ENCODE measurements at regions not wholly inside any gene's neighbourhood (a gene's known extent, or its start where the extent isn't known, plus 50 kb on each side); places are given as distances from the start of the nearest gene placed in this dataset.

DNA sequence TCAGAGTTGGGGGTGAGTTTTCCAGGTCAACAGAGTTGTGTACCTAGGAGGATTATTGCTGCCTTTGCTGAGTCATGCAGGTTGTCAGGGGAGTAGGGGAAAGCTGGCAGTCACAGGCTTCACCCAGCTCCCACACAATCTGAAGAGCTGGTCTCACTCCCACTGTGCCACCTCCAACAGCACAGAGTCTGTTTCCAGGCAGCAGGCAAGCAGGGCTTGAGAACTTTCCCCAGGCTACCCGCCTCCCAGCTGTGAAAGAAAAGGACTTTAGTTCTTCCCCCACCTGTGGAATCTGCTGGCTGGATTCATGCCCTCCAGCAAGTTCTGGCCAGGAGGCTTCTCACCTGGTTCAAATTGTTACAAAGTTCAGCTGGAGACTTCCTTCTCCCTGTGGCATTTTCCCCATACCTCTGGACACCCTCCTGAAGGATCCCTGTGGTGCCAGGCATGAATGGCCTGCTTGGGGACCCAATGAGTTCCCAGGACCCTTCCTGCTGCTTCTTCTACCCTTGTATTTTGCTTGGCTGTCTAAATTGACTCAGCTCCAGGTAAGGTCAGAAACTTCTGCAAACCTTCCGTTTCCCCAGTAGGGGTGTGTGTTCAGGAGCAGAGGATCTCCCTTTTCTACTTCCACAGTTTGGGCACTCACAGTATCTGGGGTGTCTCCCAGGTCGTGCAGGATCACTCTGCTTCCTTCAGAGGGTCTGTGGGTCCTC lies 378.1 kb upstream of the MAN1A1 start:
- H3K27ac ChIP-seq (ENCODE audit: extremely low read length, insufficient read depth, low read length): no peak overlapping the region
- ChIA-PET CTCF (ENCODE audit: low intra/inter-chr PET ratio, low total read pairs) (no interaction called here), POLR2A (no interaction called here)
- H2AFZ ChIP-seq (ENCODE audit: low read length): peak overlapping the region; percentile 57
- intact Hi-C loops (cut with micrococcal nuclease; ENCODE audit: unreplicated experiment): no loop called here
- peak overlapping the region; percentile 70 for H3K4me2 ChIP-seq (ENCODE audit: low read depth, low read length)
- peak; percentile 63 for FAIRE-seq
- DNase-seq (ENCODE audit: low spot score): peak; percentile 26
- ATAC-seq: peak; percentile 96
- H3K9me3 ChIP-seq (ENCODE audit: low read length): no peaks in the 10 kb centered on the region
- H3K4me3 ChIP-seq (replicated peaks in 1 of 3; ENCODE audit: insufficient read depth in 1 of 3, low read depth in 2 of 3, low read length in 3 of 3): peak overlapping the region in 2 of 3 experiments; percentile 28 to 33; a peak in 4 of 6 replicates
- H3K4me1 ChIP-seq (ENCODE audit: insufficient read depth, low read length): peaks cover 20% of the 10 kb centered on the region
- in situ Hi-C loops (cut with HindIII; ENCODE audit: extremely low pct_ligation_motif_present, low pct_unique_long_range_greater_than_20kb): loop anchor here (25.0 kb wide), 3 partner anchors 590 to 1585 kb away; no protein-coding TSS in a partner anchor
- BruUV-seq (replicated peaks): no TSS peak
- no peaks in the 10 kb centered on the region for H3K27me3 ChIP-seq (ENCODE audit: control insufficient read depth in 1 of 2, insufficient read depth in 2 of 2, low read length in 2 of 2)
- no peaks in the 10 kb centered on the region for H3K36me3 ChIP-seq (replicated peaks in 1 of 2; ENCODE audit: control insufficient read depth in 1 of 2, insufficient read depth in 2 of 2, low read length in 2 of 2)
- H3K79me2 ChIP-seq (ENCODE audit: insufficient read depth, low read length): no peaks in the 10 kb centered on the region
- WGBS (ENCODE audit: low lambda C conversion rate): 9% methylated on average over 3 of the region's 3 CpGs
- no peaks in the 10 kb centered on the region for H4K20me1 ChIP-seq (ENCODE audit: insufficient read depth, low read length)
- no peak overlapping the region for H3K9ac ChIP-seq (ENCODE audit: insufficient read depth, low read depth, low read length)
- TF ChIP-seq, protein P1, sequence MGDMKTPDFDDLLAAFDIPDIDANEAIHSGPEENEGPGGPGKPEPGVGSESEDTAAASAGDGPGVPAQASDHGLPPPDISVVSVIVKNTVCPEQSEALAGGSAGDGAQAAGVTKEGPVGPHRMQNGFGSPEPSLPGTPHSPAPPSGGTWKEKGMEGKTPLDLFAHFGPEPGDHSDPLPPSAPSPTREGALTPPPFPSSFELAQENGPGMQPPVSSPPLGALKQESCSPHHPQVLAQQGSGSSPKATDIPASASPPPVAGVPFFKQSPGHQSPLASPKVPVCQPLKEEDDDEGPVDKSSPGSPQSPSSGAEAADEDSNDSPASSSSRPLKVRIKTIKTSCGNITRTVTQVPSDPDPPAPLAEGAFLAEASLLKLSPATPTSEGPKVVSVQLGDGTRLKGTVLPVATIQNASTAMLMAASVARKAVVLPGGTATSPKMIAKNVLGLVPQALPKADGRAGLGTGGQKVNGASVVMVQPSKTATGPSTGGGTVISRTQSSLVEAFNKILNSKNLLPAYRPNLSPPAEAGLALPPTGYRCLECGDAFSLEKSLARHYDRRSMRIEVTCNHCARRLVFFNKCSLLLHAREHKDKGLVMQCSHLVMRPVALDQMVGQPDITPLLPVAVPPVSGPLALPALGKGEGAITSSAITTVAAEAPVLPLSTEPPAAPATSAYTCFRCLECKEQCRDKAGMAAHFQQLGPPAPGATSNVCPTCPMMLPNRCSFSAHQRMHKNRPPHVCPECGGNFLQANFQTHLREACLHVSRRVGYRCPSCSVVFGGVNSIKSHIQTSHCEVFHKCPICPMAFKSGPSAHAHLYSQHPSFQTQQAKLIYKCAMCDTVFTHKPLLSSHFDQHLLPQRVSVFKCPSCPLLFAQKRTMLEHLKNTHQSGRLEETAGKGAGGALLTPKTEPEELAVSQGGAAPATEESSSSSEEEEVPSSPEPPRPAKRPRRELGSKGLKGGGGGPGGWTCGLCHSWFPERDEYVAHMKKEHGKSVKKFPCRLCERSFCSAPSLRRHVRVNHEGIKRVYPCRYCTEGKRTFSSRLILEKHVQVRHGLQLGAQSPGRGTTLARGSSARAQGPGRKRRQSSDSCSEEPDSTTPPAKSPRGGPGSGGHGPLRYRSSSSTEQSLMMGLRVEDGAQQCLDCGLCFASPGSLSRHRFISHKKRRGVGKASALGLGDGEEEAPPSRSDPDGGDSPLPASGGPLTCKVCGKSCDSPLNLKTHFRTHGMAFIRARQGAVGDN (CRISPR knock-in tag; IDR thresholded peaks at IDR 0.05): peak; percentile 28; the same call in 1 of the 2 replicates
- TF ChIP-seq ZFY (CRISPR knock-in tag; IDR thresholded peaks at IDR 0.05) (no peak), ZNF484 (CRISPR knock-in tag; IDR thresholded peaks at IDR 0.05; ENCODE audit: borderline replicate concordance, low read depth) (no peak), MAFF (IDR thresholded peaks at IDR 0.05; ENCODE audit: low read depth, low read length) (0 out of 2 replicates have a peak, but pooled peaks have one; percentile 2), CBX5 (CRISPR knock-in tag; IDR thresholded peaks at IDR 0.05; ENCODE audit: borderline replicate concordance) (no peak), NPAS2 (CRISPR knock-in tag; IDR thresholded peaks at IDR 0.05; ENCODE audit: borderline replicate concordance) (no peak), ZBTB8A (CRISPR knock-in tag; IDR thresholded peaks at IDR 0.05; ENCODE audit: borderline replicate concordance, low read depth) (no peak), MAFK (conservative IDR thresholded peaks at IDR 0.05 in 1 of 2, IDR thresholded peaks at IDR 0.05 in 1 of 2; ENCODE audit: low read length in 2 of 2) (peak; percentile 50 to 51; a peak in 2 of 4 replicates), JDP2 (CRISPR knock-in tag; IDR thresholded peaks at IDR 0.05; ENCODE audit: borderline replicate concordance) (no peak), MTERF4 (CRISPR knock-in tag; IDR thresholded peaks at IDR 0.05) (peak; percentile 51; the same call in 1 of the 2 replicates), TEAD2 (CRISPR knock-in tag; IDR thresholded peaks at IDR 0.05) (no peak)
- TF ChIP-seq, protein P2, sequence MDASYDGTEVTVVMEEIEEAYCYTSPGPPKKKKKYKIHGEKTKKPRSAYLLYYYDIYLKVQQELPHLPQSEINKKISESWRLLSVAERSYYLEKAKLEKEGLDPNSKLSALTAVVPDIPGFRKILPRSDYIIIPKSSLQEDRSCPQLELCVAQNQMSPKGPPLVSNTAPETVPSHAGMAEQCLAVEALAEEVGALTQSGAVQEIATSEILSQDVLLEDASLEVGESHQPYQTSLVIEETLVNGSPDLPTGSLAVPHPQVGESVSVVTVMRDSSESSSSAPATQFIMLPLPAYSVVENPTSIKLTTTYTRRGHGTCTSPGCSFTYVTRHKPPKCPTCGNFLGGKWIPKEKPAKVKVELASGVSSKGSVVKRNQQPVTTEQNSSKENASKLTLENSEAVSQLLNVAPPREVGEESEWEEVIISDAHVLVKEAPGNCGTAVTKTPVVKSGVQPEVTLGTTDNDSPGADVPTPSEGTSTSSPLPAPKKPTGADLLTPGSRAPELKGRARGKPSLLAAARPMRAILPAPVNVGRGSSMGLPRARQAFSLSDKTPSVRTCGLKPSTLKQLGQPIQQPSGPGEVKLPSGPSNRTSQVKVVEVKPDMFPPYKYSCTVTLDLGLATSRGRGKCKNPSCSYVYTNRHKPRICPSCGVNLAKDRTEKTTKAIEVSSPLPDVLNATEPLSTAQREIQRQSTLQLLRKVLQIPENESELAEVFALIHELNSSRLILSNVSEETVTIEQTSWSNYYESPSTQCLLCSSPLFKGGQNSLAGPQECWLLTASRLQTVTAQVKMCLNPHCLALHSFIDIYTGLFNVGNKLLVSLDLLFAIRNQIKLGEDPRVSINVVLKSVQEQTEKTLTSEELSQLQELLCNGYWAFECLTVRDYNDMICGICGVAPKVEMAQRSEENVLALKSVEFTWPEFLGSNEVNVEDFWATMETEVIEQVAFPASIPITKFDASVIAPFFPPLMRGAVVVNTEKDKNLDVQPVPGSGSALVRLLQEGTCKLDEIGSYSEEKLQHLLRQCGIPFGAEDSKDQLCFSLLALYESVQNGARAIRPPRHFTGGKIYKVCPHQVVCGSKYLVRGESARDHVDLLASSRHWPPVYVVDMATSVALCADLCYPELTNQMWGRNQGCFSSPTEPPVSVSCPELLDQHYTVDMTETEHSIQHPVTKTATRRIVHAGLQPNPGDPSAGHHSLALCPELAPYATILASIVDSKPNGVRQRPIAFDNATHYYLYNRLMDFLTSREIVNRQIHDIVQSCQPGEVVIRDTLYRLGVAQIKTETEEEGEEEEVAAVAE (CRISPR knock-in tag; IDR thresholded peaks at IDR 0.05; ENCODE audit: borderline replicate concordance): no peak
